ENCODE measurements at regions not wholly inside any gene's neighbourhood (a gene's known extent, or its start where the extent isn't known, plus 50 kb on each side); places are given as distances from the start of the nearest gene placed in this dataset.

DNA sequence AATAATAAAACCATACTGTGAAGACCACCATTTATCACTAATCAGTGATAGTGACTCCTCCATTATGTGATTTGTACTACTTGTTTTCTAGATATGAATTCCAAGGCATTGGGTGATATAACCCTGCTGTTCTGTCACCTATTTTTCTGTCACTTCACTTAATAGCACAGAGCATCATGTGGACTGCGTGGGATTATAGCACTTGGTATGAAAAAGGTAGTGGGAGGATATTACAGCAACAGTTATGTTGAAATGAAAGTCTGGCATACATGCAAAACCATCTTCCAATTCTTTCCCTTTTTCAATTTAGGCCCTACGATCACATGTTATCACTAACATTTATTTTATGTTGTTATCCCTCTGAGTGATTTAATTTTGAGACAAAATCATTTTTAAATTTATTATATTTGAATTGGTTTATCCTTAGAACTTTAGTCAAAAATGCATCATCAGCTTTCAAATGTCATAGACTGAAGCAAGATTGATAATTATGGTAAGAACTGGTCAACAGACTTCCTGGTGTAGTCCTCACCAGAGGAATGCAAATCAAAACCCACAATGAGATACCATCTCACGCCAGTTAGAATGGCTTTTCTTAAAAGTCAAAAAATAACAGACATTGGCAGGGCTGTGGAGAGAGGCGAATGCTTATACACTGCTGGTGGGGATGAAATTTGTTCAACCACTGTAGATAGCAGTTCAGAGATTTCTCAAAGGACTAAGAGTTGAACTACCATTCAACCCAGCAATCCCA lies 242.6 kb downstream of the IKZF2 start:
- H3K4me3 Mint-ChIP-seq (ENCODE audit: low read depth), result no peak overlapping the region
- H3K27me3 Mint-ChIP-seq (ENCODE audit: low read depth), result peaks cover 2% of the 10 kb centered on the region
- intact Hi-C loops (cut with micrococcal nuclease), result no loop called here
- H3K36me3 Mint-ChIP-seq (ENCODE audit: low read depth), result peaks cover 6% of the 10 kb centered on the region
- DNase-seq (ENCODE audit: low spot score), result no peak
- peaks cover 20% of the 10 kb centered on the region for H3K4me1 Mint-ChIP-seq (ENCODE audit: low read depth)
- peaks cover 8% of the 10 kb centered on the region for H3K9me3 Mint-ChIP-seq
- no peak overlapping the region for H3K27ac Mint-ChIP-seq

DNA sequence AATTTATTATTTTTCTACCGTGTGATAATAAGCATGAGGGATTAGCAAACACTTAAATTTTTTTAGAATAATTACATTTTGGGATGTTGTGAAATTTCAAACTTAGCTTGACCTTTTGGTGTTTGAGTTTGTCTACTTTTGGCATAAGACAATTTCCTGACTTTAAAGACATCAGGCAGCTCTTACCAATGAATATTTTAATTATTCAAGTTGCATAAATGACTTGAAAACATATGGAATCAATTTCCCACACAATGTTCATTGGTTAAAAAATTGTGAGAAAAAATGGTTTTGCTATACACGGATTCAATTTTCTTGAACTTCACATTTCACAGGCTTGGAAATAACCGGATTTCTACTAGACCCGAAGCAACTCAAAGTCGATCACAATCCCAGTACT lies 243.4 kb downstream of the IKZF2 start:
- intact Hi-C loops (cut with micrococcal nuclease), result no loop called here
- peaks cover 8% of the 10 kb centered on the region for H3K9me3 Mint-ChIP-seq
- H3K4me3 Mint-ChIP-seq (ENCODE audit: low read depth), result no peak overlapping the region
- peaks cover 2% of the 10 kb centered on the region for H3K27me3 Mint-ChIP-seq (ENCODE audit: low read depth)
- no peak overlapping the region for H3K27ac Mint-ChIP-seq
- peaks cover 6% of the 10 kb centered on the region for H3K36me3 Mint-ChIP-seq (ENCODE audit: low read depth)
- DNase-seq (ENCODE audit: low spot score), result no peak
- H3K4me1 Mint-ChIP-seq (ENCODE audit: low read depth), result peaks cover 16% of the 10 kb centered on the region

DNA sequence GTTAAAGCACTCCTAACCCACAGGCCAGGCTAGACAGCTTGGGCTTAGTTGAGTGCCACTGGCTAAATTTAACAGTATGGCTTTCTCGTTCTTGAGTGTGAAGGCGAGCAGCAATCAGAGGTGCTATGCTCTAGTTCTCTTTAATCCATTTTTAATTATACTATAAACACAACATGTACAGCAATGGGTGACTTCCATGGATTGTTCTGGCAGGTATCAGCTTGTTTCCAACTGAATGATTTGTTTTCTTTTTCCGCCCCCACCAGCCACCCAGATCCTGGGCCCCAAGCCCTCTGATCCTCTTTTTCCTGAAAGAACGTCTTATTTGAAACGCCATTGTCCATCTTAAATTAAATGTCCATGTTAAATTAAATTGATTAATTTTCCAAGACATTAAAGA lies 244.8 kb downstream of the IKZF2 start:
- intact Hi-C loops (cut with micrococcal nuclease), result no loop called here
- no peak overlapping the region for H3K27ac Mint-ChIP-seq
- peaks cover 14% of the 10 kb centered on the region for H3K4me1 Mint-ChIP-seq (ENCODE audit: low read depth)
- H3K27me3 Mint-ChIP-seq (ENCODE audit: low read depth), result peaks cover 2% of the 10 kb centered on the region
- peaks cover 6% of the 10 kb centered on the region for H3K36me3 Mint-ChIP-seq (ENCODE audit: low read depth)
- no peak for DNase-seq (ENCODE audit: low spot score)
- H3K4me3 Mint-ChIP-seq (ENCODE audit: low read depth), result no peak overlapping the region
- H3K9me3 Mint-ChIP-seq, result peaks cover 8% of the 10 kb centered on the region

DNA sequence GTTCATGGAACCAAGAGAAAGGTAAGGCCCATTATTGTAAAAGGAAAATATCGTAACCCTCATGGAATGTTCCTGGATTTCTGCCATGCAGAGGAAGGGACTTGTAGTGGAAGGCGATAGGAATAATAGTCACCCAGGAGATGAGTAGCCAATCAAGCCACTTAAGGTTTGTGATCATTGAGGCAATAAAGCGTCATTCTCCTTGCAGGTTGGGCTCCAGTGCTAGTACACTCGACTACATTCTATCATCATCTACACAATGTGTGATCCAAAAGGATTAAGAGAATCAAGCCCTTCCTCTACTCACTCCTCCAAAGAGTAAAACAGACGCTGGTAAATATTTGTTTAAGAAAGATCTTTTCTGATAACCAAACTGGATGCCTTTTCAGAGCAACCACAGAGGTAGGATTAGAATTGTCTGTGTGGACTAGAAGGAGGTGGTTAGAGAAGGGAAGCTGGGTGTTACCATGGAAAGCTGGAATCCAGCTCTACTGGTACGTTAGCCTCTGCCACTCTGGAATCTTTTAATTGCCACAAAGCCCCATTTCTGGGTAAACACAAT lies 245.7 kb downstream of the IKZF2 start:
- peaks cover 5% of the 10 kb centered on the region for H3K4me1 Mint-ChIP-seq (ENCODE audit: low read depth)
- intact Hi-C loops (cut with micrococcal nuclease), result no loop called here
- DNase-seq (ENCODE audit: low spot score), result no peak
- peaks cover 8% of the 10 kb centered on the region for H3K9me3 Mint-ChIP-seq
- peaks cover 2% of the 10 kb centered on the region for H3K27me3 Mint-ChIP-seq (ENCODE audit: low read depth)
- peaks cover 6% of the 10 kb centered on the region for H3K36me3 Mint-ChIP-seq (ENCODE audit: low read depth)
- no peak overlapping the region for H3K4me3 Mint-ChIP-seq (ENCODE audit: low read depth)
- no peak overlapping the region for H3K27ac Mint-ChIP-seq

DNA sequence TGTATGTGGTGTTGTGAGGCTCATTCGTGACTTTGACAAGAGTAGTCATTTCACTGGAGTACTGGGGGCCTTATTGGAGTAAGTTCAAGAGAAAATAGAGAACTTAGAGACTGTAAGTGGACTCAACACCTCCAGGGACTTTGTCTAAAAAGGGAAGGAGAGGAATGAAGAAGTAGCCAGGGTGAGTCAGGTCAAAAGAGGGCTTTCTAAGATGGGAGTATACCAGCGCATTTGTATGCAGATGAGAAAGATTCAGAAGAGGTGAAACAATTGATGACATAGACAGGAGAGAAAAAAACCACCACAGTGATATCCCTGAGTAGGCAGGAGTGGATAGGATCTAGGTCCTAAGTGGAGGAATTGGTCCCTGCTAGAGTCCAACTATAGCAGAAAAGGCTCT lies 246.8 kb downstream of the IKZF2 start:
- intact Hi-C loops (cut with micrococcal nuclease), result no loop called here
- Mint-ChIP-seq H3K27ac (no peak overlapping the region), H3K36me3 (ENCODE audit: low read depth) (peaks cover 6% of the 10 kb centered on the region), H3K4me1 (ENCODE audit: low read depth) (peaks cover 2% of the 10 kb centered on the region), H3K4me3 (ENCODE audit: low read depth) (no peak overlapping the region), H3K9me3 (peaks cover 7% of the 10 kb centered on the region), H3K27me3 (ENCODE audit: low read depth) (peaks cover 2% of the 10 kb centered on the region)
- DNase-seq (ENCODE audit: low spot score), result no peak

DNA sequence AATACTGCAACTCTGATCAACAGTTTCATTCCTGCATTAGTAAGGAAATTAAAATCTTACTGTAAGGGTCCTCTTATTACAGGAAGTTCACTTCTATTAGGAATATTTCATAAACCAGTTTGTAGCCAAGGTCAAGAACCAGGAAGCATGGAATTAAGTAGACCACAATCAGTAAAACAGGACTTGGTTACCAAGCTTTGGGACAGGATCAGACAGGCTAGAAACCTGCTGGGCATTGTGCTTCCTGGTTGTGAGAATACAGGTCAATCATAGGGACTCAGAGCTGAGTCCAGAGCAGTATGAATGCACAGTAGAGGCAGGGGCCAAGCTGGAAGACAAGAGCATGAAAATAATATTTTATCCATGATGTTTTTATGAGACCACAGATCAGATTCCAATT lies 248.0 kb downstream of the IKZF2 start:
- no peaks in the 10 kb centered on the region for H3K4me1 Mint-ChIP-seq (ENCODE audit: low read depth)
- no peak for DNase-seq (ENCODE audit: low spot score)
- H3K27ac Mint-ChIP-seq, result no peak overlapping the region

DNA sequence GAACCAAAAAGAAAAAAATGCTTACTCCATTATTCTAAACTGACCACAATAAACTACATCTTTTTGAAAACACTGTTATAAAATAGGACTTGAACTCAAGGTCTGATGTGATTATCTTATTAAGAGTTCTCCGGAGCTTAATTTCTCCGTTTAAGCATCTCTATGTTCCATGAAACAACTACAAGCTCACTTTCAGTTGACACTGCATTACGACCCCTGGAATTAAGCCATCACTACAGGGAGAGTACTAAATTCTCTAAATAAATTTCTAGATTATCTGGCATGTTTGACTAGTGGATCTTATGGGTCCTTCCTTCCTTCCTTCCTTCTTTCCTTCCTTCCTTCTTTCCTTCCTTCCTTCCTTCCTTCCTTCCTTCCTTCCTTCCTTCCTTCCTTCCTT lies 249.0 kb downstream of the IKZF2 start:
- no peak for DNase-seq (ENCODE audit: low spot score)
- H3K4me1 Mint-ChIP-seq (ENCODE audit: low read depth), result no peaks in the 10 kb centered on the region
- intact Hi-C loops (cut with micrococcal nuclease), result no loop called here
- no peaks in the 10 kb centered on the region for H3K36me3 Mint-ChIP-seq (ENCODE audit: low read depth)
- no peaks in the 10 kb centered on the region for H3K9me3 Mint-ChIP-seq
- no peak overlapping the region for H3K4me3 Mint-ChIP-seq (ENCODE audit: low read depth)
- no peak overlapping the region for H3K27ac Mint-ChIP-seq
- peaks cover 4% of the 10 kb centered on the region for H3K27me3 Mint-ChIP-seq (ENCODE audit: low read depth)

More for the DNA sequence above, 248.0 kb downstream of the IKZF2 start:
- H3K4me3 Mint-ChIP-seq (ENCODE audit: low read depth), result no peak overlapping the region
- H3K9me3 Mint-ChIP-seq, result no peaks in the 10 kb centered on the region
- peaks cover 4% of the 10 kb centered on the region for H3K27me3 Mint-ChIP-seq (ENCODE audit: low read depth)
- intact Hi-C loops (cut with micrococcal nuclease), result no loop called here
- no peaks in the 10 kb centered on the region for H3K36me3 Mint-ChIP-seq (ENCODE audit: low read depth)

DNA sequence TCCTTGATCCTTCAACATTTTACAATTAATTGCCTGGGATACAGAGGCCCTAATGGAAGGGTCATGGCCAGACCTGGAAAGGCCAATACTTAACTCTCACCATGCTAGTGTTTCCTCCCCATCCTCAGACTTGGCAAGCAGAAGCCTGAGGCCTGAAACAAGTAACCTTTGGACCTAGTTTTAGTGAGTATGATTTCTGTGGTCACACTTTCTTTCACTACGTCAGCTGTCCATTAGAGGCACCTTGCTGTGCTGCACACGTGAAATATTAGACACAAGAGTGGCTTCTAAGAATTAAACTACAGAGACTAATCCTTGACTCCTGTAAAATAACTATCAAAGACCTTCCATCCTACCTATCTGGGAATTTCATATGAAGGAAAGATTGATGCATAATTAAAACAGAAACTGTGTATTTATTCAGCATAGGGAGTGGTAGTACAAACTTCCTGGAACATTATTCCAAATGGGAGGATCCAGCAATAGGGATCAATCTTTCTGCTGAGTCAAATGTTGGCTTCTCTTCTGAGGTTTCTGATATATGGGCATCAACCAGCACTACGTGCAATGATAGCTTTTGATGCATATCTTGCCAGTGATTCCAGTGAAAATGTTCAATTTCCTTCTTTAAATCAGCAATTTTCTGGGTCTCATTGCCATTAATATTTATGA lies 249.7 kb downstream of the IKZF2 start:
- Mint-ChIP-seq H3K27me3 (ENCODE audit: low read depth) (peaks cover 6% of the 10 kb centered on the region), H3K4me1 (ENCODE audit: low read depth) (no peaks in the 10 kb centered on the region), H3K4me3 (ENCODE audit: low read depth) (no peak overlapping the region), H3K9me3 (no peaks in the 10 kb centered on the region), H3K27ac (no peak overlapping the region), H3K36me3 (ENCODE audit: low read depth) (no peaks in the 10 kb centered on the region)
- intact Hi-C loops (cut with micrococcal nuclease), result no loop called here
- DNase-seq (ENCODE audit: low spot score), result no peak

DNA sequence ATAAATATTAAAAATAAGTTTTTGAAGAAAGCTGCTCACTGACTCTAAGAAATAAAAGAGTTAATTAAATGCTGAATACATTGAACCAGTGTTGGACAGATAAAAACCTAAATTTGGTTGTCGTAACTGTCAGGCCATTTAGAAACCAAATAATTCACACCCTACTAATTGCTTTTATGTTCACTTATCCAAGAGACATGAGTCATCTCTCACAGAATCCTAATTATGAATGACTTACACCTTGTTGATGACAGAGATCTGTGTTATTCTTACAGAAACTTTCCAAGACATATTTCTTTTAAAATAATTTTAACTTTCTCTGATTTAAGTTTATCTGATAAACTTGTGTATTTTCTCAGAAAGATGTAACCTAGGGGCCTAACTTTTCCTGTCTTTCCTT lies 250.7 kb downstream of the IKZF2 start:
- Mint-ChIP-seq H3K36me3 (ENCODE audit: low read depth) (no peaks in the 10 kb centered on the region), H3K27me3 (ENCODE audit: low read depth) (peaks cover 5% of the 10 kb centered on the region)
- intact Hi-C loops (cut with micrococcal nuclease), result no loop called here

DNA sequence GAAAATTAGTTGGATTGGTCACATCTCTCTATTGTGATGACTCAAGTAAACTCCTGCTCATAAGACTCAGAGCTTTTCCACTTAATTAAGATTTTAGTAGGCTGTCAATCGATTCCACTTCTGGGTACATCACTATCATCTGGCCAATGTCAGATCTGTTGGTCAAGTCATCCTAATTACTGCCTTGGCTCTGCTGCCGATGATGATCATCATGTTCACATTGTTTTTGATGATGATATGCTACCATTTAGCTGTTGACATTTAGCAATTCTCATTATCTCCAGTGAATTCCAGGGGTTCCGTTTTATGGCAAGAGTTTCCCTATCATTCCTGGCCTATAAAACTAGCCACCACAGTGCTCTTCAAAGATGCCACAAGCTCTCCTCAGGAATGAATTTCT lies 253.4 kb downstream of the IKZF2 start:
- no peak for DNase-seq (ENCODE audit: low spot score)
- Mint-ChIP-seq H3K27ac (no peak overlapping the region), H3K4me3 (ENCODE audit: low read depth) (no peak overlapping the region), H3K27me3 (ENCODE audit: low read depth) (peaks cover 9% of the 10 kb centered on the region), H3K36me3 (ENCODE audit: low read depth) (no peaks in the 10 kb centered on the region), H3K9me3 (no peaks in the 10 kb centered on the region), H3K4me1 (ENCODE audit: low read depth) (no peaks in the 10 kb centered on the region)
- intact Hi-C loops (cut with micrococcal nuclease), result no loop called here

More for the DNA sequence above, 250.7 kb downstream of the IKZF2 start:
- H3K9me3 Mint-ChIP-seq, result no peaks in the 10 kb centered on the region
- no peak overlapping the region for H3K4me3 Mint-ChIP-seq (ENCODE audit: low read depth)
- no peaks in the 10 kb centered on the region for H3K4me1 Mint-ChIP-seq (ENCODE audit: low read depth)
- no peak for DNase-seq (ENCODE audit: low spot score)
- no peak overlapping the region for H3K27ac Mint-ChIP-seq

DNA sequence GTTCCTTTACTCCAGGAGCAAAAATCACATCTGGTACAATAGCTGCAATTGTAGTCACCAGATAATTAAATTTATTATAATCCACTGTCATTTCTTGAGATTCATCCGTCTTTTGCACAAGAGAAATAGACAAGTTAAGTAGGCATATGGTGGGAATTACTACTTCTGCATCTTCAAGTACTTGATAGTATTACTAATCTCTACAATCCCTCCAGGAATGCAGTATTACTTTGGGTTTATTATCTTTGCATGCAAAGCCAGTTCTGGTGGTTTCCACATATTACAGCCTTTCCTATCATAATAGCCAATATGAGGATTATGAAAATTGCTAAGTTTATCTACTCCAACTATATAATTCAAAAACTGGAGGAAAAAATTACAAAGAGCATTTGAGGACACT lies 254.1 kb downstream of the IKZF2 start:
- H3K9me3 Mint-ChIP-seq, result no peaks in the 10 kb centered on the region
- H3K4me1 Mint-ChIP-seq (ENCODE audit: low read depth), result no peaks in the 10 kb centered on the region
- peaks cover 9% of the 10 kb centered on the region for H3K27me3 Mint-ChIP-seq (ENCODE audit: low read depth)
- H3K4me3 Mint-ChIP-seq (ENCODE audit: low read depth), result no peak overlapping the region
- intact Hi-C loops (cut with micrococcal nuclease), result no loop called here
- no peaks in the 10 kb centered on the region for H3K36me3 Mint-ChIP-seq (ENCODE audit: low read depth)
- DNase-seq (ENCODE audit: low spot score), result no peak
- H3K27ac Mint-ChIP-seq, result no peak overlapping the region

DNA sequence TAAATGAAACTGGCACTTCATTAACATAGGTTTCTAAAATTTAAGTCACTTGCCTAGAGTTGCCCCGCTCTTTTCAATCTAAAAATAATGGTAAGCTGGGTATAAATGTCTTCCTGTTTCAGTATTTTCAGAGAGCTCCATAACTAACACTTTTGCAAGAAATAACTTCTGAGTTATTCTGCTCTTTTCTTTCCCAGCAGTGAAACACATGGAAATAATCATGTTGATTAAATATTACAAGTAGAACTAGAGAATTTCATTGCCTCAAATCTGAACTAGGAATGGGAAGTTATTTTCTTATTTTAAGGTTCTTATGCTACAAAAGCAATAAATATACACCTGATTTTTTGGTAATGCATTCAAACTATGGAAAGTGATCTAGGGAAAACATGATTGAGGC lies 257.4 kb downstream of the IKZF2 start:
- H3K27ac Mint-ChIP-seq, result no peak overlapping the region
- DNase-seq (ENCODE audit: low spot score), result no peak
- intact Hi-C loops (cut with micrococcal nuclease), result no loop called here
- no peaks in the 10 kb centered on the region for H3K36me3 Mint-ChIP-seq (ENCODE audit: low read depth)
- peaks cover 12% of the 10 kb centered on the region for H3K27me3 Mint-ChIP-seq (ENCODE audit: low read depth)
- H3K4me1 Mint-ChIP-seq (ENCODE audit: low read depth), result no peaks in the 10 kb centered on the region
- H3K9me3 Mint-ChIP-seq, result no peaks in the 10 kb centered on the region
- H3K4me3 Mint-ChIP-seq (ENCODE audit: low read depth), result no peak overlapping the region

DNA sequence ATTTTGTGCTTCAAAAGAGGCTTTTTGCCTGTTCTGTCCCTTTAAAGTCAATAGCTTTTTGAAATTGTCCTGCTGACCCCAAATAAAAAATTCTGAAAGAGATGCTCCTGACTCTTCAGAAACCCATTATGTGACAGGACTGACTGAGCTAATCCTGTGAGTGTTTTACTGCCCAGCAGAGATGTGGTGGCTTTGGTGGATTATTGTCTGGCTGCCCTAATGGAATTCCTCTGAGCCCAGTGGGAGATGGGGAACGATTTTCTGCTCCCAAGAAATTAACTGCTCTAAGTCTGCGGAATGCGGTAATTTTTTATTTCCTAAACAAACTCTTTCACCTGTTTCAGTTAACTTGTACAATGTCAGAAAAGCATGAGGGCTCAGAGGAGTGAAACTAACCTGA lies 258.2 kb downstream of the IKZF2 start:
- no peak for DNase-seq (ENCODE audit: low spot score)
- Mint-ChIP-seq H3K36me3 (ENCODE audit: low read depth) (no peaks in the 10 kb centered on the region), H3K27ac (no peak overlapping the region), H3K4me3 (ENCODE audit: low read depth) (no peak overlapping the region), H3K27me3 (ENCODE audit: low read depth) (peaks cover 12% of the 10 kb centered on the region), H3K4me1 (ENCODE audit: low read depth) (no peaks in the 10 kb centered on the region), H3K9me3 (no peaks in the 10 kb centered on the region)
- intact Hi-C loops (cut with micrococcal nuclease), result no loop called here

All from activated T-helper 2 cell treated with anti-CD3 and anti-CD28 coated beads, Interferon-gamma antibody, Interleukin-2, Interleukin-4, amounts not matched to agents 10 μg/mL and 5 μg/mL and 100 μg/mL, durations not matched to agents 14 hours and 24 hours and 36 hours (primary cell).